Jurkat, Clone E6-1 (cell line): ENCODE measurements at regions not wholly inside any gene's neighbourhood (a gene's known extent, or its start where the extent isn't known, plus 50 kb on each side); places are given as distances from the start of the nearest gene placed in this dataset.
"Not testable (repeated sequence)": the region's sequence is repeated elsewhere in the genome, so short reads cannot be mapped to it uniquely, and the experiment has no call there.

ENCODE experiments used
- DNase-seq: peaks from one replicate; pipeline ENCODE4 v3.0.0-alpha.2; 2011; ENCODE audit warnings: low read depth, low spot score
- H3K4me3 ChIP-seq: 2 replicates; pipeline ENCODE4 v1.5.1; 2011; ENCODE audit warnings: mild to moderate bottlenecking, low read length, control low read depth, moderate library complexity

DNA sequence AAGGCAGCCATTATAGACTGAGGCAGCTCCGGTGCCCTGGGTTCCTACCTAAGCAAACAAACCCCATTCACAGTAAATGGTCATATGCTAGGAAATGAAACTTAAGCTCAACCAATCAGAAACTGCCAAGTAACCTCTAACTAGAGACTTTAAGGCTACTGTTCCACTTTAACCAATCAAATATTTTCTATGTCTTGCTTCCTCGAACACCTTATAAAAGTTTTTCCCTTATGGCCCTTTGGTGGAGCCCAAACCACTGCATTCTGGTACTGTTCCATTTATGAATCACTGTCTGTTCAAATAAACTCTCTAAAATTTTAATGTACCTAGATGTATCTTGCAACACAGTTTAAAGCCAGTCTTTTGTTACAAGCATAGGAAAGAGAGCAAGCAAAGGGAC, 361.1 kb downstream of the HGF start:
- no peak overlapping the region for H3K4me3 ChIP-seq
- no peak for DNase-seq

DNA sequence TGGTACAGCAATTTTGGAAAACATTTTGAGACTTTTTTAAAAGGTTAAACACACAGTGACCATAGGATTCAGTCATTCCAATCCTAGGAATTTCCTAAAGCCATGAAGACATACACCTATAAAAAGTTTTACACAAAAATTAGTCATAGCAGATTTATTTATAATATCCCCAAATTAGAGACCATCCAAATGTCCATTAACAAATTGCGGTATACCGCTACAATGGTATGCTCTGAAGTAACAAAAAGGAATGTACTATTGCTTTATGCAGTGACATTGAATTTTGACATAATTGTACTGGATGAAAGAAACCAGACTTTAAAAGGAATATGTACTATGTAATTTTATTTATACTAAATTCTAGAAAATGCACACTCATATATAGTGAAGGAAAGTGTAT, 362.8 kb downstream of the HGF start:
- H3K4me3 ChIP-seq: no peak overlapping the region
- DNase-seq: no peak

DNA sequence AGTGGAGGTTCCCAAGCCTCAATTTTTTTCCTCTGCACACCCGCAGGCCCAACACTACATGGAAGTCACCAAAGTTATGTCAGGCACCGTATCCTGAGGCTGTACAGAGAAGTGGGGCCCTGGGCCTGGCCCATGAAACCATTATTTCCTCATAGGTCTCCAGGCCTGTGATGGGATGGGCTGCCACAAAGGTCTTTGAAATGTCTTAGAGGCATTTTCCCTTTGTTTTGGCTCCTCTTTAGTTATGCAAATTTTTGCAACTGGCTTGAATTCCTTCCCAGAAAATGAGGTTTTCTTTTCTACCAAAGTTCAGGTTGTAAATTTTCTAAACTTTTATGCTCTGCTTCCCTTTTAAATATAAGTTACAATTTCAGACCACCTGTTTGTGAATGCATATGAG, 365.2 kb downstream of the HGF start:
- H3K4me3 ChIP-seq: no peak overlapping the region
- DNase-seq: no peak

DNA sequence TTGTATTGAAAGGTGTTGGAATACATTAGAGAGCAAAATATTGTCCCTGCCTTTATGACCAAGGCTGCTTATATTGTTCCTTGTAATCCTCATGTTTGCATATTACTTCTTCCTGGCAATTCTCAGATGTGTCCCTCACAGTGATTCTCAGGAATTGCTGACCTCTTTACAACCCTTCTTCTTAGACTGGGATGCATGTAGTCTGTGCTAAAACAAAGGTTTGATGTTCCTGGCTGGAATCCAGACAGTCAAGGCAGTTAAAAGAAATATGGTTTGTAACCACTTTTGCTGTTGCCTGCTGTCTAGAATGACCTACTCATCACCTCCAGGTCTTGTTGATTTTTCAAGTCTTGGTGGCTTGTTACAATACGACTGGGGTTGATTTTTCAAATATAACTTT, 367.6 kb downstream of the HGF start:
- H3K4me3 ChIP-seq: no peak overlapping the region
- no peak for DNase-seq

DNA sequence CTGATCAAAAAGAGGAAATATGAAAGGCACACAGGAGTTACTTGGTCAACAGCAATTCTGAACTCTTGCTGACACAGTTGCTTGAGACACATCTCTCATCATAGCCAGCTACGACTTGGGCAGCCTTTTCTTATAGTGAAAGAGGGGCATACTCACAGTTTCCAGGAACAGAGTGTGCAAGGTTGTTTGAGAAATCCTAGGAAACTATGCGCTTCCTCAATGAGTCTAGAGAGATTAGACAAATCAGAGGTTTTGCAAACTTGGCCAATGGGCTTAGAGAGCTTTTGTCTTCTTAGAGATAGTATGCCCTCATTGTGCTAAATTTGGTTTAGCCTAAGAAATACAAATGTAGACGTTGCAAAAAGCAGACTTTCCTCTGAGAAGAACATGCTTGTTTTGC, 370.4 kb downstream of the HGF start:
- no peak for DNase-seq
- no peak overlapping the region for H3K4me3 ChIP-seq

DNA sequence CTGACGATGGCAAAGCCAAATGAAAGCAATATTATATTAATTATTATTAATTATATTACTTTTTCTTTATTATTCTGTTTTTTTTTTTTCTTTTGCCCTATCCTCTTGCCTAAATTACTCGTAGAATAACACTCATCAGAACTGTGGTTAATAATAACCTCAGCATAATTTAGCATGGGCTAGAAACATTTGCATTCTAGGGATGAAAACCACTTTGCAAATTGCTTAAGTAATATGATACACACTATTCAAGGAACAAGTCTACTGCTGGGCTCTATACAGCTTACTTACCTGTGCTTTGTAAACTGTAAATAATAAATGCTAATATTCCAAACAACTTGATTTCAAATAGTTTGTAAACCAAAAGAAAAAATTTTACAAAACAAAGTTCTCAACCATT, 375.8 kb downstream of the HGF start:
- H3K4me3 ChIP-seq: no peak overlapping the region
- no peak for DNase-seq

DNA sequence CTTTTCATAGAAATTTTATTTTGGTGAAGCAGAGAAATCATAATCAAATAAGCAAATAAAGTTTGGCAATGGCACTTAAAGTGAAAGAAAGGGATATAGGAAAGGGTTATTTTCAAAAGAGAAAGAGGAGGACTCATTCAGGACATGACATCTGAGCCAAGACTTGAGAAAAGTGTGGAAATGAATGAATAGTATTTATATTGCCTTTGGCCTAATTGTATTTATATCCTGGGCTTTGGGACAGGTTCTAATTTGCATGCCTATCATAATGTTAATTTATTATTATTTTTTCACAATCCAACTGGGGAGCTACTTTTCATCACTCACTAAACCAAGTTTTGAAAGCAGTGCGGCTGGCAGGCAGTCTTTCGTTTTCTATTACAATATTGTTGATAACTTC, 376.8 kb downstream of the HGF start:
- DNase-seq: no peak
- no peak overlapping the region for H3K4me3 ChIP-seq

DNA sequence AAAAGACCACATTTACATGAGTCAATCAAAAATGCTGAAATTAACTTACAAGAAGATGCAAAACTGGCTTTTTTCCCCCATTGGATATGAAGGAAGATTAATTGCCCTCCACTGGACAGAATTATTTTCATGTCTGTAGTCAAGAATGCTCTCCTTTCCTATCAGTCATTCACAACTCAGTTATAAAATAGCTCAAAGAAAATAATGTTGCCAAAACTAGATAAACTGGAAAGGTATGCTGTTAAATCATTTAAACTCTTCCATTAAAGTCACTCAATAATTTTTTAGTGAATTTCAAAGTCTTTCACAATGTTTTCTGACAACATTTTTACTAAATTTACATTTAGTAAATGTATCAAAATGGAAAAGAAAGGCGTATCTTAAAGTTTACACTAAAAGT, 384.5 kb downstream of the HGF start:
- H3K4me3 ChIP-seq: no peak overlapping the region

DNA sequence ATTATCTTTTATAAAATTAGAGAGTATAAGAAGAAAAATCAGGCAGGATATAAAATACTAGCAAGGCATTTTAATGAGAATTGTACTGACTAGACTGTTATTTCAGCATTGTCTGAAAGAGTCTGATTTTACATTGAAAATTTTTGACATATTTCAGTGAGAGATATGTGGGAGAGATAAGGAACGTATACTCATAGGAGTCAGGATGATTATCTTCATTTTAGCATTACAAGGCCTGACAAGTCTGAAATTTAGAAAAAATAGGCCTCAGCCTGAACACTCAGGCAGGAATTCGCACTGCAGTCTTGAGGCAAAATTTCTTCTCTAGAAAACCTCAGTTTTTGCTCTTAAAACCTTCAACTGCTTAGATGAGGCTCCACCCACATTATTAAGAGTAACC, 386.0 kb downstream of the HGF start:
- H3K4me3 ChIP-seq: no peak overlapping the region
- DNase-seq: no peak

More for the DNA sequence above, 384.5 kb downstream of the HGF start:
- no peak for DNase-seq

DNA sequence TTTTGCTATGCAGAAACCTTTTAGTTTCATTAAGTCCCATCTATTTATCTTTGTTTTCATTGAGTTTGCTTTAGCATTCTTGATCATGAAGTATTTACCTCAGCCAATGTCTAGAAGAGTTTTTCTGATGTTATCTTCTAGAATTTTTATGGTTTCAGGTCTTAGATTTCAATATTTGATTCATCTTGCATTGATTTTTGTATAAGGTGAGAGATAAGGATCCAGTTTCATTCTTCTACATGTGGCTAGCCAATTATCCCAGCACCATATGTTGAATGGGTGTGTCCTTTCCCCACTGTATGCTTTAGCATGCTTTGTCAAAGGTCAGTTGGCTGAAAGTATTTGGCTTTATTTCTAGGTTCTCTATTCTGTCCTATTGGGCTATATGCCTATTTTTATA, 395.2 kb downstream of the HGF start:
- H3K4me3 ChIP-seq, DNase-seq: not testable (repeated sequence)

DNA sequence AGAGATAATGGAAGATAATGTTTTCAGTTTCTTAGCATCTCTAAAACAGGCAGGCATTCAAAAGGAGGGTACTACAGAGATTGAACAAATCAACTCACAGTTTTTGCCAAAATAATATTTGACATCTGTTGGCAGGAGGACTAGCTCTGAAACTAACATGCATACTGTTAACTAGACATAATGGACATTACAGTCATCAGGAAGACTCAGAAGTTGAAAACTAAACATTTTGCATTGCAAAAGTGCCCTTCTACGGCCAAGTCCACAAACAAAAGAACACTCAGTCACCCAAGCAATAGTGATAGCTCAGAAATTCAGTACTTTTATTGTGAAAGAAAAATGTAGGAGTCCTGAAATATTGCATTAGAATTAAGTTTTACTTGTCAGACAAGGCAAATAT, 399.0 kb downstream of the HGF start:
- DNase-seq: no peak
- H3K4me3 ChIP-seq: no peak overlapping the region

DNA sequence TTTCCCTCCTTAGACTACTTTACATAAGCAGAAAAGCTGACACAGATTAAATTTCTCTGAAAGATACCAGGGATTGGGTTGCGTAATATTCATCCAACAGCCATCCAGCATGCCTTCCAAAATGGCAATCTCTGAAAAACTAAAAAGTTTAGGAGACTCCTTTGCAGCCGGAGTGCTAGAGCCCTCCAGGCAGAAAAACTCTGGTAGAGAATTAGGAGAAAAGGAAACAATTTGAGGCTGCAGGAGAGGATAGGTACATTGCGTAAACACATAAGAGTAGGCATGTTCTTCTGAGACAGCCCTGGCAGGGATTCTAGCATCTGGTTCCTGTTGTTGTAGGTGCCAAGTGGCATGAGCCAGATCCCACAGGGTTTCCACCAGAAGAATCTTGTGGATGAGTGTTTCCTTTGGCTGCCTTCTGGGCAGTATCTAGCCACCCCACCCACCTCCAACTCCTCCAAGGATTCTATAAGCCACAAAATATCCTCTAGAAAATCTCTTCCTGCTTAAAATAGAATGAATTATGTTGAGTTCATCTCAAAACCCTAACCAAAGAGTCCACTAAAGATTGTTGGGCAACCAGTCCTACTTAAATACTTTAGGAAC, 402.4 kb downstream of the HGF start:
- no peak overlapping the region for H3K4me3 ChIP-seq
- no peak for DNase-seq

DNA sequence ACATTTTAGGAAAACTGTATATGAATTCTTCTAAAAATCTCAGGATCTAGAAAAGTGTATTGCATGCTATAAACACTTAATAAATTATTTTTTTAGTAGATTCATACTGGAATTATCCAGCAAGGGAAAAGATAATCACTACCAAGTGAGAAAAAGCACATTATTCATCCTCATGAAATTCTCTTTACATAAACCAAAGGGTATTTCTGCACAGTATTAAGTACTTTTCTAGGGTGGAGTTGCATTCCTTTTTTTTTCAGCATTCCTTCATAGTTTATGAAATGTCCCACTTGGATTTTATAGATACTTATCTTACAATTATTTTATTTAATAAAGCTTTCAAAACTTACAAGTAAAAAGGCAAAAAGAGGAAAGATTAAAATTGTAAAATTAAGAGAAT, 403.3 kb downstream of the HGF start:
- DNase-seq: no peak
- H3K4me3 ChIP-seq: no peak overlapping the region

DNA sequence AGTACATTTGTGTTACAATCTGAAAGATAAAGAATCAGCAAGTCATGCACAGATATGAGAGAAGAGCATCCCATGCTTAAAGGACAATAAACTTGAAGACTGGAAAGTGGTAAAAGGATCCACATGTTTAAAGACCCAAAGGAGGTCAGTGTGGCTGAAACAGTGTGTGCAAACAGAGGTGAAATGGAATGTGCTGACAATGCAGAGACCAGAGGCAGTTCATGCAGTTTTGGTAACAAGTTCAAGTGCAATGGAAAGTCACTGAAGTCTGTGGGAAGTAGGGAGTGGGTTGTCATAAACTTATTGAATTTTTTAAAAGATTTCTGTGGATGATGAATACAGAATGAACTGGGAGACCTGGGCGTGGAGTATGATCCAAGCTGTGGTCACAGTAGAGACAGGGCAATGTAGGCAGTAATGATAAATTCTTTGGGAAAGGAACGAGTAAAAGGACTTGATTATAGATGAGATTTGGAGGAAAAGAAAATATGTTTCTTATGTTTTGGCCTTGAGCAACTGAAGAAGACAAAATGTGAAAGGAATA, 408.0 kb downstream of the HGF start:
- no peak for DNase-seq
- H3K4me3 ChIP-seq: no peak overlapping the region

DNA sequence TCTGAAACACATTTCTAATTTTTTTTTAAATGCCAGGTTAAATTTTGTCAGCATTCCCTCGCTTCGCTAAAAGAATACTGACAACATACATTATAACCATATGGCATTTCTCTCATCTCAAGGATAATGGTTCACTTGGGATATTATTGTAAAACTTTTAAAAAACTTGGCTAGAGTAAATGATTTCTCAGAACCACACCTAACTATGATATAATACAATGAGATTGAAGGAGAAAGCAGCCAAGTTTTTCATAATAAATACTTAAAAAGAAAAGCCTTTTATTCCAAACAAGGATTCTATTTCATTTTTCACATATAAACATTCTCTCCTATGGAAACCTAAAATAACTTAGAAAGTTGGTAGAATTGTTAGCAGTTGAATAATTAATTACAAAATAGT, 413.9 kb downstream of the HGF start:
- no peak for DNase-seq
- no peak overlapping the region for H3K4me3 ChIP-seq

DNA sequence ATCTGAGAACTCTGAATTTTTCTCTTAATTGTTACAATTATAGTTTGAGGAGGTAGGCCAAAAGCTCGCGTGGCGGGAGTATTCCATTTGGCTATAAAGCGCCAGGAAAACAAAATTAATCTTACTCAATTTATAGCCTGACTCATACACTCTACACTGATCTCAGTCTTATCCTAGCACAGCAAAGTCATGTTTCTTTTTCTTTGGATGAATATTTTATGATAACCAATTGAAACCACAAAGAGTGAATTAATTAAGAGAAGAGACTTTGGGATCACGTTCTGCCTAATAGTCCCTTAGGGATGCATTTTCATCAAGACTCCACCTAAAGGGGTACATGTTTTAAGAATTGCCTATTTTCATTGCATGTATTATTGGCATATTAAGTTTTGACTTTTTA, 420.8 kb downstream of the HGF start:
- DNase-seq: no peak
- H3K4me3 ChIP-seq: no peak overlapping the region

DNA sequence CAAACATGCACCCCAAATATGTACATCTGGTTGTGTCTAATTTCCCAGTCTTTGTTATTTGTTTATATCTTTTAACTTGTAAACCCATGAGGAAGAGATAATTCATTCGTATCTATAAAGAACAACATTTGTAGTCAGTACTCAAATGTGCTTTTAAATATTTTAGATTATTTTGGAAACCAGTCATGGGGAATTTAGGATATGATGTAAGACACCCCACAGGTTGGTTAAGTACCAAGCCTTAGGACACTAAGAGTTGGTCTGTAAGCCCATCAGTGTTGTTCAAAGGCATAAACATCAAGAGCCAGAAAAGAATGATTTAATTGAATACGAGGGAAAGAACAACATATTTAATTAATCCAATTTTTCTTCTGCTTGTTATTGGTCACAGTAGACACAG, 421.1 kb upstream of the SEMA3C start:
- DNase-seq: no peak

DNA sequence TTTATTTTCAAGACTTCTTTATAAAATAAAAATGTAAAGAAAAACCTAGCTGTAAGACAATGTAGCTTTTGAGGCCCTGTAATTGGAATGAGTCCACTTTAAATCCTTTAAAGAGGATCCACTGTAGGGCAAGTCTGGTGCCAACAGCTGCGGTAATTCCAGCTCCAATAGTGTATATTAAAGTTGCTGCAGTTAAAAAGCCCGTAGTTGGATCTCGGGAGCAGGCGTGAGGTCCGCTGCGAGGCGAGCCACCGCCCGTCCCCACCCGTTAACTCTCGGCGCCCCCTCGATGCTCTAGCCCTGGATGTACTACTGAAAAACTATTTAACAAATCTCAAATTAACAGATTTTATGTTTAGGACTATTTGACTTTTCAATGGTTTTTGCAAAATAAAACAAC, 414.7 kb upstream of the SEMA3C start:
- no peak for DNase-seq
- no peak overlapping the region for H3K4me3 ChIP-seq

More for the DNA sequence above, 421.1 kb upstream of the SEMA3C start:
- H3K4me3 ChIP-seq: no peak overlapping the region

DNA sequence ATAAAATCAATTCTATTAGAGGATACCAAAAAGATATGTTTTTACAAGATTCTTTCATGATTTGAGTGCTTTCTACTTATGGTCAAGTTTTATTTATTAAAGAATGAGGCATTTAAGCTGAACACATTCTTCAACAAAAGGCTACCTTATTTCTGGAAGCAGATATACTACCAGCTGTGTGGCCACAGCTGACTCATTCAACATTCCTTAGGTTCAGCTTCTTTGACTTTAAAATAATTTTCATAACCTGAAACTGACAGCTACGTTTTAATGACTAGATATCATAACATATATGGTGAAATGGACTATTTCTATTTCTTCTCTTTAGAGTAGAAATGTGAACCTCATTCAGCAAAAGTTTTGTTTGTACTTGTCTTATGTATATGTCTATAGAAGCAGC, 414.2 kb upstream of the SEMA3C start:
- no peak for DNase-seq
- H3K4me3 ChIP-seq: no peak overlapping the region

DNA sequence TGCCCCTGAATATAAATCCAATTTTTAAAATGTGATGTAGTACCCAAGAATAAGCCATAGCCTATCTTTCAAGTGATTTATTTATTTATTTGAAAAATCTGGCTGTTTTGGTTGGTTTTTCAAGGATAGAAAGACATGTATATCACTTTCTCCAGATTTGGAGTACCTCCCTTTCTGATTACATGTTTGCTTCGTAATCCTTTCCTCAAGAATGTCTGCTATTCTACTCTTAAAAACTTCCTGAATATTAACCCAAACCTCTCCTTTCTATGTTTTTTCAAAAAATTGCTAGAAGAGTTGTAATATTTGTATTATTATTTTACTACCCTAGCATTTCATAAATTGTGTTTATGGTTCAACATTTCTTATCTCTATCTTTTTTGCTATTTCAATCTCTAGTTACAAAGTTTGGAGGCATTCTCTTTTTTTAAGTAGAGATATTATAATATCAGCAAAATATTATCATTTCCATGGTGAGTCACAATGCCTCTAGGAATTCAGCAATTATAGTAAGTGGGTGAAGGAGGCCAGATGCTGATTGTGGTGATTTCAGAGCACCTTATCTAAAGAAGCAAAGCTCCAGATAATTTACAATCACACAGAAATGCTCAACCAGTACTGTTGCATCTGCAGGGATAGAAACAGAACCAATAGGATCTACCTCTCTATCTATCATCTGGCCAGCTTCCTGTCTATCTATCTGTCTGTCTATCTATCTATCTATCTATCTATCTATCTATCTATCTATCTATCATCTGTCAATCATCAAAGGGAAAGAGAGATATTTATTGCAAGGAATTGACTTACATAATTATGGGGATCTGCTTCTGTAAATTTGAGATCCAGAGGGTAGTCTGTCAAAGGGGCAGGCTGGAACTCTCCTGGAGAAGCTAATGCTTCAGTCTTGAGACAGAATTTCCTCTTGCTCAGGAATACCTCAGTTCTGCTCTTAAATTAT, 412.5 kb upstream of the SEMA3C start:
- no peak overlapping the region for H3K4me3 ChIP-seq
- DNase-seq: no peak

DNA sequence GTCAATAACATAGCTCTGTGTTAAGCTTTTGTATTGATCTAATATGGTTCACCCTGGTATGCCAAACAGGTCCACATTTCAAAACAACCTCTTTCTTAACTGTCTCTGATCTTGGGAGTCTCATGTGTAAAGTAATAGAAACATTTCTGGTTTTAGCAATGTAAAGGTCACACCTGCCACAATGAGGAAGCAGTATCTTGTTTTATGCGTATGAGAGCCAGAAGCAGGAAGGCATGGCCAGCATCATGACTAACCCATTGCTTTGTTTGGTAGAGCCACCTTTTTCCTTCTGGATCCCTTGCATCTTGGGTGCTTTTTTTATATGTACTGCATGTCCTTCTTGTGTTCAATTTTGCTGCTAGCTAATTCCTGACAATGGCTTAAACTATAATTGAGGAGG, 411.3 kb upstream of the SEMA3C start:
- DNase-seq: no peak
- H3K4me3 ChIP-seq: no peak overlapping the region
